Endometrium (tissue), 2 donors: ENCODE measurements at regions not wholly inside any gene's neighbourhood (a gene's known extent, or its start where the extent isn't known, plus 50 kb on each side); places are given as distances from the start of the nearest gene placed in this dataset.

Experiments
- FAIRE-seq: peaks from 2 replicates; lab custom pipeline; 2012; peaks lifted over from hg19 to GRCh38; lab: Jason Lieb, UNC
- donor health status: control.
- donor health status: control.

- no peak for FAIRE-seq
Measured at GRCh38 chr5:63726496-63726895, 235.7 kb downstream of the HTR1A start.

DNA sequence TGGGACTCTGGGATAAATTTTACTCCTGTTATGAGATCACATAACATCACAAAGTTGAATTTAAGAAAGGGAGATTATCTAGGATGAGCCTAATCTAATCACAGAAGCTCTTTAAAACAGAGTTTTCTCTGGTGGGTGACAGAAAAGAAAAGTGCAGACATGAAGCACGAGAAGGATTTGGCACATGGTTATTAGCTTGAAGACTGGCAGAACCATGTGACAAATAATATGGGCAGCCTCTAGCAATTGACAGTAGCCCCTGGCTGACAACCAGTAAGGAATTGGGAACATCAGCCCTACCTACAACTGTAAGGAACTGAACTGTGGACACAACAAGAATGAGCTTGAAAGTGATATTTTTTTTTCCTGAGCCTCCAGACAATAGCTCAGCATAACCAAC lies 243.1 kb downstream of the HTR1A start:
- no peak for FAIRE-seq

DNA sequence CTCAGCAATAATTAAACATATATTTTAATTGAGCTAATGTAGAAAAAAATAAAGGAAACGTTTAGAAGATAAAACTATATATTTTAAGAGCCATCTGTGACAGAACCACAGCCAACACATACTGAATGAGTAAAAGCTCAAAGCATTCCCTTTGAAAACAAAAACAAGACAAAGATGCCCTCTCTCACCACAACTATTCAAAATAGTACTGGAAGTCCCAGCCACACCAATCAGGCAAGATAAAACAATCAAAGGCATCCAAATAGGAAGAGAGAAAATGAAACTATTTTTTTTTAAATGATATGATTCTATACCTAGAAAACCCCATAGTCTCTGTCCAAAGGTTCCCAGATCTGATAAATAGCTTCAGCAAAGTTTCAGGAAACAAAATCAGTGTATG lies 262.0 kb downstream of the HTR1A start:
- FAIRE-seq, result peak; percentile 74

DNA sequence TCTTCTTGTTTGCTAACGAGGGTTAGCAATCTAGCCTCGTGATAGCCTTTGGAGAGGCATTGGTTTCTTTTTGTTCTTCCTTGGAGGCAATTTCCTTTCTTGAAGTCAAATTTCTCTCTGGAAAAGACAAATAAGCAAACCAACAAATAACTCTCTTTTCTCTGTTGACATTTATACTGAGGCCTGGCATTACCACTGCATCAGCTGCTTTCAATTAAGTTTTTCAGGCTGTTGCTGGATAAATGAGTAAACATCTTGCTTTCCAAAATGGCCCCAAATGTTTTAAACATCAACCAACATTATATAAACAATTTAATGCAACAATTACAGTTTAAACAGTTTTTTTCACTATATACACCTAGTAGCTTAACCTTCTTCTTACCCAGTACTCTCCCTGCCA lies 264.4 kb downstream of the HTR1A start:
- FAIRE-seq, result no peak

DNA sequence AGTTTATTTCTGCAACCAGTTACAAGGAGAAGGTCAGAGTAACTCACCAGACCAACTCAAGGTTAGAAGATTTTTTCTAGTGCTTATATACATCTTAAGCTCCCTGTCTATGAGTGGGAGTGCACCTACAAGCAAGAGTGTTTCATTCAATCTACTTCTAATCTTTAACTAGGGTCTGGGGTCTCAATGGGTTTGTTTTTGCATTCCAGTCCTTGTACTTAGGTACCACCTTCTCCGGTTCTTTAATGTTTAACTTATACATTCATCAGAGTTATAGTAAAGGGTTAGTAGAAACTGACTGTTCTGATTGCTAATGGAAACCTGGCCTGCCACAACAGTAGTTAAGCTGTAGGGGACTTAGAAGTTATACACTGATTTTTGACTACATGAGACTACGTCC lies 271.7 kb downstream of the HTR1A start:
- FAIRE-seq, result no peak

GRCh38 chr5:63687854-63688516 lies 274.3 kb downstream of the HTR1A start:
- FAIRE-seq, result no peak

- FAIRE-seq, result no peak
Measured at GRCh38 chr5:63686938-63687337, 275.3 kb downstream of the HTR1A start.

- no peak for FAIRE-seq
Measured at GRCh38 chr5:63686181-63686580, 276.1 kb downstream of the HTR1A start.

DNA sequence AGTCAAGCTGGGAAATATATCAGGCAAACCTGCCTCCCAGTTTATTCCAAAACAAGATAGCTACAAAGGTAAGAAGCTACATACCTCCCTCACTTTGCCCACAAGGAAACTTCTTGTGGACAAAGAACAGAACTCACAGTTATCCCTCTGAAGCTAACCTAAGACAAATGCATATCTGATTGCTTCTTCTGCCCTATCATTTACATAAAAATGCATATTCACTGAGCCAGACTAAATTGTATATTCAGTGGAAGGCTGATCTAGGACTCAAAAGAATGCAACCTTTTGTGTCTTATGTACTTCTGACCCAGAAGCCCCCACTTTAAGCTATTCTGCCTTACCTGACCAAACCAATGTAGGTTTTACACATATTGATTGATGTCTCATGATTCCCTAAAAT lies 276.8 kb downstream of the HTR1A start:
- no peak for FAIRE-seq

DNA sequence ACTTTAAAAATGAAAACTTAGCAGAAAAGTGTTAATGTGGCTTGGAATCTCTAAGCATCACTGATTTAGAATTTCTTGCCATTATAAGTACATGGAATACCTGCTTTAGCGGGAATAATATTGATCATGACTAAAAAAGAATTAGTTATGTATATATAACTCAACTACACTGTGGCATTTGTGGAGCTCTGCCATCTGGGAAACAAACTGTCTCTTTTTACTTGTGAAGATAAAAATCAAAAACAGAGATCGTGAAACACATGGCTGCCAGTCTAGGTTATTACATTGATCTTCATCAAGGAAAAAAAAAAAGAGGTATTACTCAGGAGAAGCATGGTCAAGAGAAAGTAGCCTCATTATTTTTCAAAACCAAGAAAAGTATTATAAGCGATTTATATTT lies 287.4 kb downstream of the HTR1A start:
- FAIRE-seq, result no peak

- FAIRE-seq, result no peak
Measured at GRCh38 chr5:63655043-63655442, 307.2 kb downstream of the HTR1A start.

- FAIRE-seq, result no peak
Measured at GRCh38 chr5:63650581-63650980, 311.7 kb downstream of the HTR1A start.

DNA sequence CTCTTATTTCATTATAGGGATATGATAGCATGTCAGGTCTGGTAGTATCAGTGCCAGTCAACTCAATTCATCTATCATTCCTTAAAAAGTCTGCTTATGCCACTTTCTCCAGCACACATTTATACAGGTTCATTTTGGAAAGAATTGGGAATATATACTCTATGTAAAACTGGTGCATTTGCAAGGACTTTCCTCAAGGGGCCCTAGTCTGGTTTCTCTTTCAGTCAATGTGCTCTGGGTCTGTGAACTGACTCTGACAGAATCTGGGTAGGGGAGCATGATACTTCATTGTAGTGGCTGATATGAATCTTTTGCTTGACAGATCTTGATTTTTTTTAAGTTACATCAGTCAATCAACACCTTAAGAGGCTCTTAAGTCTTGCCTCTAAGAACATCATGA lies 313.9 kb downstream of the HTR1A start:
- no peak for FAIRE-seq

GRCh38 chr5:63629951-63630630 lies 332.2 kb downstream of the HTR1A start:
- FAIRE-seq, result no peak

- FAIRE-seq, result no peak
Measured at GRCh38 chr5:63613442-63613841, 348.8 kb downstream of the HTR1A start.

DNA sequence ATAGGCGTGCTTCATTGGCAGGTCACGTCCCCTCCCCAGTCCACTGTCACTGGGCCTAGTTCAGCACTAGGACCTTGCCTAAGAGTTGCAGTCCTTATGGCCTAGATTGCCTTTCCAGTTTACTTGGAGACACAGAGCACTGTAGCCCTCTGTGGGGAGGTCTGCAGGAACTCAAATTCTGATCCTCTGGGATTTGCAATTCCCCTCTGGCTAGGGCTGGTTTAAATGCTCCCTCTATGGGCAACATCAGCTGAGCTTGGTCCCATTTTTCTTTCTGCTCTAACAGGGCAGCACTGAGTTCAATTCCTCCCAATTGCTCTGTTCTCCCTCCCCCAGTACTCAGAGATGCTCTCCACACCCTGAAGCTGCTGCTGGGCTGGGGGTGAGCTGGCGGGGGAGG lies 358.2 kb downstream of the HTR1A start:
- FAIRE-seq, result no peak

- no peak for FAIRE-seq
Measured at GRCh38 chr5:63602971-63603370, 359.3 kb downstream of the HTR1A start.

GRCh38 chr5:63596254-63596653 lies 366.0 kb downstream of the HTR1A start:
- no peak for FAIRE-seq

DNA sequence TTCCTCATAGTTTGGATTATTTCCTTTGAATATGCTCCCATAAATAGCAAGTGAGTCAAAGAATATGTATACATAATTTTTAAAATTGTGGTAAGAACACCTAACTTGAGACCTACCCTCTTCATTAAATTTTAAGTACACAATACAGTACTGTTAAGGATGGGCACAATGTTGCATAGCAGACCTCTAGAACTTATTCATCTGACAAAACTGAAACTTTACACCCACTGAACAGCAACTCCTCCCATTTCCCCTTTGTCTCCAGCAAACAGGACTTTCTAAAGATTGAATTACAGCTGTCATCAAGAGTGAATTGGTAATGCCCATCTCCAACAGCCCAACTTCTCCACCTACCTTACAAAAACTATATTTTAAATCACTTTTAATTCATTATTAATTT lies 388.9 kb downstream of the HTR1A start:
- FAIRE-seq, result no peak

DNA sequence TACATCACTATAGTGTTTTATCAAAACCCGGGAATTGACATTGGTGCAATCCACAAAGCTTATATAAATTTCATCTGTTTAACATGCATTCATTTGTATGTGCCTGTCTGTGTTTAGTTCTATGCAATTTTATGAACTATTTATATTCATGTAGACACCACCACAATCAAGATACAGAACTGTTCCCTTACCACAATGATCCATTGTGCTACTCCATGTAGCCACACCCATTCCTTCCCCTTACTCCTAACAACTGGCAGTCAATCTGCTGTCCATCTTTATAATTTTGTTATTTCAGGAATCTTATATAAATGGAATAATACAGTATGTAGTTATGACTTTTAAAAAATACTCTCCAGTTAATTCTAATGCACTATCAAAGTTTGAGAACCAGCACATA lies 389.5 kb downstream of the HTR1A start:
- no peak for FAIRE-seq

DNA sequence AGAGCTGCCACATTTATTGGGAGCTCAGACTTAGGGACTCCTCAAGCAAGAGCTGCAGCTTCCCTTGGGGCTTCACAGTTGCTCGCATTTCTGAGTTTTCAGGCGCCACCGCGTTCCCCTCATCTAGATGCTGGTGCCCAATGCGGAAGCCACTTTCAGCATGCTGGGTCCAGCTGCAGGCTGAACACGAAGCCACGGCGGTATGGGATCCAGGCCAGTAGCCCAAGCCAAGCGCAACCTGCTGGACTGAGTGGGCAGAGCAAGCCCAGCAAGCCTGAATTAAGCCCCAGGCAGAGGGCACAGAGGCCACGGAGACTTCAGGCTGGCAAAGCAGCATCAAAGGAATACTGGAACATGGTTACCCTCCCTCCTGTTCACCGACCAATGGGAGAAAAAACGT lies 391.5 kb downstream of the HTR1A start:
- FAIRE-seq, result no peak

DNA sequence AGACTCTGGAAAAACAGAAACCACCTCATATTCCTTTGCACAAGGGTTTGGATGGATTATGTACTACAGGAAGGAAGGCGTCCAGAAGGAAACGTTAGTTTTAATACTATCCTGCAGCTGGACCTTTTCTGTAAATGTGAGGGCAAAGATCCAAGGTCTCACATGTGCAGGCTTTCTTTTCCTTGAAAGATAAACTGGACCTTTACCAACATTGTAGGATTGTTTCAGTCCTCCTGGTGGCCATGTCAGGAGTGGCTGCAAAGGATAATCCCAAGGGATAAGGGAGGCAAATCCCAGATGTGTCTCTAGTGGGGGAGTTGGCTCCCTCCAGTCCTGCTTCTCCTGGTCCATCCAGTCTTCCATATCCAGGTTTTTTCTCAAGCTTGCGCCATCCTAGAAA lies 397.5 kb downstream of the HTR1A start:
- no peak for FAIRE-seq

GRCh38 chr5:63563008-63563917 lies 399.0 kb downstream of the HTR1A start:
- no peak for FAIRE-seq
